Stimulated activated CD8-positive, alpha-beta memory T cell treated with anti-CD3 and anti-CD28 coated beads, Interleukin-15, amount 100 ng/mL, for 48 hours (primary cell): ENCODE measurements at regions not wholly inside any gene's neighbourhood (a gene's known extent, or its start where the extent isn't known, plus 50 kb on each side); places are given as distances from the start of the nearest gene placed in this dataset.
"Not testable (repeated sequence)": the region's sequence is repeated elsewhere in the genome, so short reads cannot be mapped to it uniquely, and the experiment has no call there.

Source experiments
- DNase-seq, 2 donors: peaks; one replicate each; pipeline ENCODE4 v3.0.0-alpha.2; 2020; ENCODE audit warnings: low read depth in 2 of 2

DNA sequence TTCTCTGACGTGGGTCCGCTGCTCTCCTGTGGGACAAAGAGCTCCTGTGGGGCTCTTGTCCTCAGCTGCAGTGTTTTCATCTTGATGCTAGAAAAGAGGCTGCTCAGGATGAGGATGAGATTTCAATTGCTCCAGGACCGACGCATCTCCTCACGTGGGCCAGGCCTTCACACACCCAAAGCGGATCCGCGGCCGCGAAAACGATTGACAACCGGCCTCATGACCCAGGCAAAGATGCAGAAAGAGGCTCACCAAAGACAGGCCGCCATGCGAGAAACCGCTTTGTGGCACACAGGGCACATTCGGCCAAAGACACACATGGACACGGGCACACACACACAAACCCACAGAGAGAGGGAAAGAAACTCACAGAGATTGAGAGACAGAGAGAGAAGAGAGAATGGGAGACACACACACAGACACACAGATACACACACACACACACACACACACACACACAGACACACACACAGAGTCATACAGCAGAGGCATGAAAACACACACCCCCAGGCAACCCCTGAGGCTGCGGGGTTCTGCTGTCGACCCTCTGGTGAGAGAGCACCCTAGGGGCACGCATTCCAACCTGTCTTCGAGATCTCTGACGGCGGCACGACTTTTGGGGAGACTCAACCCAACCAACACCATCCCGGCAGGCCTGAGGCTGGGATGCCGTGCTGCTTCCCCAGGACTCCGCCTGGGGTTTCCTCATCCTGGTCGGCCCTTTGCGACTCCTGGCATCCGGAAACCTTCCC is 168.5 kb upstream of the ZNF337 start:
- not testable (repeated sequence) for DNase-seq

GRCh38 chr20:25864326-25864962 is 167.8 kb upstream of the ZNF337 start:
- DNase-seq = no peak

DNA sequence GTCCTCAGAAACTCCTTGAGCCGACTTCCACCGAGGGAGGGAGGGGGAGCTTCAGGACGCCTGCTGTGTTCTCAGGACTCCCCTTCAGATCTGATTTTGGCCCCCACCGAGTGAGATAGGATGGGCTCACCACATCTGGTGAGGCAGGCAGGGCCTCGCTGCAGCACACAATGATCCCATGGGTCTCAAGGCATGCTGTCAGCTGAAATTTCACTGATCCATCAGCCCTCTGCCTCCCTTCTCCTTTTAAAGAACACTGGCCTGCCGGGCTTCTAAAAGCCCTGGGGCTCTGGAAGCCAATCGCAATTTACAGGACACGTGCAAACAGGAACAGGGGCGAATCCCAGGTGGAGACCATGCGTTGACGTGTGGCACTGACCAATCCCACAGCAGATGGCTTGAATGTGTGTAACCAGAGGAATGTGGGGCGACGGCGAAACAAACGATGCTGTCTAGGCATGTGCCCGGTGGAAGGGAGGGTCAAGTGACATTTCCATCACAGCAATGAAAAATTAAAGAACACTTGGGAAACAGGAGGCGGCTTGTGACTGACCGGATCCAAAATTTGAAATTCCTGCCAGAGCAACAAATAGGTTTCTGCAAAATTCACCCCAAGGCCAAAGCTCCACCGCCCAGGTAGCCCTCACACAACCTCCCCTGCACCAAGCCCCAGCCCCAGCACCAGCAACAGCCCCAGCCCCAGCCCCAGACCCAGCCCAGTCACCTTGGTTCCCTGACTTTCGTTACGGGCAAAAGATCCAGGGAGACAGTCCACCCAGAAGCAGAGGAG is 167.1 kb upstream of the ZNF337 start:
- no peak for DNase-seq

GRCh38 chr20:25862967-25863530 is 166.4 kb upstream of the ZNF337 start:
- peak; percentile 76 to 80 for DNase-seq

- DNase-seq = no peak
Measured at GRCh38 chr20:25860531-25861150, 164.0 kb upstream of the ZNF337 start.

DNA sequence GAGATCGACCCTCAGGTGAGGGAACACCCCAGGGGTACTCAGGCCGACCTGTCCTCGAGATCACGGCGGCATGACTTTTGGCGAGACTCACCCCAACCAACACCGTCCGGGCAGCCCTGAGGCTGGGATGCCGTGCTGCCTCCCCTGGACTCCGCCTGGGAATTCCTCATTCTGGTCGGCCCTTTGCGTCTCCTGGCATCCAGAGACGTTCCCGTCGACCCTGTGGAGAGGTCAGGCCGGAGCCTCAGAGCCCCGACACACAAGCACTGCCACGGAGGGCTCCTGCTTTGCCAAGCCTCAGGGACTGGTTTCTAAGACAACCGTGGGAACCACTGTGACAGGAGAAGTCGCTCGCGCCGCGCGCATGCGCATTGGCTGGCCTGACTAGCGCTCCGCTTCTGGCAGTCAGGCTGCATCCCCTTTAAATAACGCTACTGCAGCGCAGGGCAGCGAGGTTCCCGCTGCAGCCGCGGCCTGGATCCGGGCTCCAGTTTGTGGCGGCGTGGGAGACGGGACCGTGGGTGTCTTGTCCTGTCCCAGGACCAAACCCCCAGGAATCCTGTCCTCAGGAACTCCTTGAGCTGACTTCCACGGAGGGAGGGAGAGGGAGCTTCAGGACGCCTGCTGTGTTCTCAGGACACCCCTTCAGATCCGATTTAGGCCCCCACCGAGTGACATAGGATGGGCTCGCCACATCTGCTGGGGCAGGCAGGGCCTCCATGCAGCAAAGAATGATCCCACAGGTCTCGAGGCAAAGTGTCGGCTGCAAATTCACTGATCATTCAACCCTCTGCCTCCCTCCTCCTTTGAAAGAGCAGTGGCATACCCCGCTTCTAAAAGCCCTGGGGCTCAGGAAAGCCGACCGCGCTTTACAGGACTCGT is 163.2 kb upstream of the ZNF337 start:
- peak; percentile 58 to 67 for DNase-seq

GRCh38 chr20:25858495-25859425 is 162.1 kb upstream of the ZNF337 start:
- no peak for DNase-seq

DNA sequence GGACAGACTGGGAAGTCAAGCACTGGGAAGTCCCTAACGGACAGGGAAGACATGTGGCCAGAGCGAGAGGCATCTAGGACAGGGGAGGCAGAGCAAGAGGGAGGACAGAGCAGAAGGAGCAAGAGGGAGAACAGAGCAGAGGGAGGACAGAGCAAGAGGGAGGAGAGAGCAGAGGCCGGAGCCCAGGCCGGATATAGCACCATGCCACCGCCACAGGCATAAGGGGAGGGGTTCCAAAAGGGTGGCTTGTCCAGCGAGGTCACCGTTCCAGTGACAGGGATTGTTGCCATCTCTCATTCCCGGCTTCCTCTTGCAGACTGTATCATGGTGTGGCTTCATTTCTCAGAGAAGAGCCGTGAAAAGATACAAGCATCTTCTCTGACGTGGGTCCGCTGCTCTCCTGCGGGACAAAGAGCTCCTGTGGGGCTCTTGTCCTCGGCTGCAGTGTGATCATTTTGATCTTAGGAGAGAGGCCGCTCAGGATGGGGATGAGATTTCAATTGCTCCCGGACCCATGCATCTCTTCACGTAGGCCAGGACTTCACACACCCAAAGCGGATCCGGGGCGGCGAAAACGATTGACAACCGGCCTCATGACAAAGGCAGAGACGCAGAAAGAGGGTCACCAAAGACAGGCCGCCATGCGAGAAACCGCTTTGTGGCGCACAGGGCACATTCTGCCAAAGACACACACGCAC is 160.6 kb upstream of the ZNF337 start:
- DNase-seq = not testable (repeated sequence)

GRCh38 chr20:25856256-25856884 is 159.7 kb upstream of the ZNF337 start:
- no peak for DNase-seq

- not testable (repeated sequence) for DNase-seq
Measured at GRCh38 chr20:25855451-25856156, 159.0 kb upstream of the ZNF337 start.

- not testable (repeated sequence) for DNase-seq
Measured at GRCh38 chr20:25854666-25855065, 158.0 kb upstream of the ZNF337 start.

GRCh38 chr20:25853718-25854388 is 157.2 kb upstream of the ZNF337 start:
- peak; percentile 67 to 80 for DNase-seq

- DNase-seq = not testable (repeated sequence)
Measured at GRCh38 chr20:25852968-25853717, 156.5 kb upstream of the ZNF337 start.

DNA sequence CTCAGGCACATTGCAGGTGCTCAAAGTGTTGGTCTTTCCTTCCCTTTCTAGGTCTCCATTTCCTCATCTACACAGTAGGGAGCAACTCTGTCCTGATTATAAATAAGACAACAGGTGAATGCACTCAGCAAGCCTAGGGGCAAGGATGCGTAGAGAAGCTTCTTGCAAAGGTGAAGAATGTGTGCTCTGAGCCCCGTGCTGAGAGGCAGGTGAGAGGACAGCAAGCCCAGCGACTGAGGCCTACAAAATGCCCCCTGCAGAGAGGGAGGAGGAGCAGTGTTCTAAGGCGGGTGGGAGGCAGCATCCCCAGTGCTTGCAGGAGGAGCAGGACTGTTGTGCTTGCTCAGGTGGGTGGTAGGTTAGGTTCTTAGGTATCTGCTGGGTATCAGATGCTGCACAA is 153.5 kb upstream of the ZNF337 start:
- DNase-seq = not testable (repeated sequence)

- no peak for DNase-seq
Measured at GRCh38 chr20:25848222-25848621, 151.6 kb upstream of the ZNF337 start.

GRCh38 chr20:25844640-25845039 is 148.0 kb upstream of the ZNF337 start:
- not testable (repeated sequence) for DNase-seq

GRCh38 chr20:25813511-25813910 is 116.9 kb upstream of the ZNF337 start:
- not testable (repeated sequence) for DNase-seq
